OCI-LY3 (cell line): ENCODE measurements at regions not wholly inside any gene's neighbourhood (a gene's known extent, or its start where the extent isn't known, plus 50 kb on each side); places are given as distances from the start of the nearest gene placed in this dataset.

ENCODE experiments used
- H2AFZ ChIP-seq: fragments of 200-600, 300-600 bp; shearing (Covaris generic); 2 replicates; pipeline ENCODE4 v1.6.0; 2014; ENCODE audit warnings: antibody characterized with exemption, low read depth, low read length
- H3K27ac ChIP-seq: fragments of 200-600, 300-600 bp; sonication (generic); 2 replicates; pipeline ENCODE4 v1.5.1; 2014; ENCODE audit warnings: mild to moderate bottlenecking, low read length, moderate library complexity, mixed read lengths
- H3K27me3 ChIP-seq: fragments of 200-600, 300-600 bp; sonication (generic); 2 replicates; pipeline ENCODE4 v1.6.1; 2014; ENCODE audit warnings: low read depth, low read length, mixed read lengths
- H3K36me3 ChIP-seq: fragments of 200-600, 300-600 bp; sonication (generic); replicated peaks from 2 replicates; pipeline ENCODE3; 2014; ENCODE audit warnings: low read depth, low read length, mixed read lengths
- H3K4me1 ChIP-seq: fragments of 300-600, 200-600 bp; sonication (generic); 2 replicates; pipeline ENCODE4 v1.6.1; 2014; ENCODE audit warnings: low read length, mixed read lengths
- H3K4me2 ChIP-seq: fragments of 200-600, 300-600 bp; sonication (generic); 2 replicates; pipeline ENCODE4 v1.6.1; 2014; ENCODE audit warnings: low read length, mixed read lengths
- H3K4me3 ChIP-seq: fragments of 300-600, 200-600 bp; sonication (generic); 2 replicates; pipeline ENCODE4 v1.5.1; 2014; ENCODE audit warnings: antibody characterized with exemption, mild to moderate bottlenecking, low read length, moderate library complexity
- H3K79me2 ChIP-seq: fragments of 300-600, 200-600 bp; shearing (Covaris generic); 2 replicates; pipeline ENCODE4 v1.6.1; 2014; ENCODE audit warnings: mild to moderate bottlenecking, low read length, mixed read lengths
- H3K9ac ChIP-seq: fragments of 300-600, 200-600 bp; shearing (Covaris generic); 2 replicates; pipeline ENCODE4 v1.6.0; 2014; ENCODE audit warnings: mild to moderate bottlenecking, low read length, moderate library complexity
- H3K9me3 ChIP-seq: fragments of 200-600, 300-600 bp; shearing (Covaris generic); 2 replicates; pipeline ENCODE4 v1.6.1; 2014; ENCODE audit warnings: low read length, mixed read lengths; ENCODE audit not compliant: insufficient read depth
- H4K20me1 ChIP-seq: fragments of 200-600, 300-600 bp; sonication (generic); 2 replicates; pipeline ENCODE4 v1.6.1; 2016; ENCODE audit warnings: low read length, mixed read lengths; ENCODE audit not compliant: insufficient read depth
- EZH2phosphoT487 ChIP-seq: fragments of 200-600 bp; shearing (Covaris generic); IDR thresholded peaks from 2 replicates; pipeline ENCODE4 v1.6.1; 2018; ENCODE audit warnings: antibody characterized with exemption, mixed run types, low read depth
- TF ChIP-seq, protein P1 (sequence below): fragments of 200-600, 300-600 bp; sonication (generic); IDR thresholded peaks from 2 replicates; pipeline ENCODE4 v1.5.1; 2014; ENCODE audit warnings: antibody characterized with exemption, low read length, low read depth

DNA sequence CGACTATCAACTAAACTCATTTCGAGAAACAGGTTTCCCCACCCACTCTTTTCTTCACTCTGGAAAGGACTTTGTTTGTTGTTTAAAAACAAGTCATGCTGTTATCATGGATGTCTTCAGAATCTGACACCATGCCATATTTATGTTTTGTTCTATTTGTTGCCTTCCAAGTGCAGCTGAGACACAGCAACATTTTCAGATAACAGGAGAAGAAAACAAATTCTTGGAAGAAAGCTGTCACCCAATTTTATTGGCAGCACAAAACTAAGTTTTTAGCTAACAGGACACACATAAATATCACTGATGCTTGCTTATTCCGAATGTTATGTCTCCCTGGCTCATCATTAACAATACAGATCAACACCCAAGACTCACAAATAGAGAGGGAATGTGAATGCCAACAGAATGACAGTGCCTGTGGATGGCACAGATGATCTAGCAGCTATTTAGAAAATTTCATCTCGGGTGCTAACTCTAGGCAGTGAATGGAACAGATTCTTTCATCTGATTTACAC lies 147.9 kb downstream of the RPS29 start:
- no peaks in the 10 kb centered on the region for H3K79me2 ChIP-seq
- no peak overlapping the region for H3K4me3 ChIP-seq
- H3K27me3 ChIP-seq: no peaks in the 10 kb centered on the region
- H3K9me3 ChIP-seq: 0 out of 2 replicates have a peak, but pooled peaks cover 3% of the 10 kb centered on the region
- H3K4me2 ChIP-seq: no peak overlapping the region
- H3K27ac ChIP-seq: no peak overlapping the region
- no peaks in the 10 kb centered on the region for H4K20me1 ChIP-seq
- TF ChIP-seq, protein P1, sequence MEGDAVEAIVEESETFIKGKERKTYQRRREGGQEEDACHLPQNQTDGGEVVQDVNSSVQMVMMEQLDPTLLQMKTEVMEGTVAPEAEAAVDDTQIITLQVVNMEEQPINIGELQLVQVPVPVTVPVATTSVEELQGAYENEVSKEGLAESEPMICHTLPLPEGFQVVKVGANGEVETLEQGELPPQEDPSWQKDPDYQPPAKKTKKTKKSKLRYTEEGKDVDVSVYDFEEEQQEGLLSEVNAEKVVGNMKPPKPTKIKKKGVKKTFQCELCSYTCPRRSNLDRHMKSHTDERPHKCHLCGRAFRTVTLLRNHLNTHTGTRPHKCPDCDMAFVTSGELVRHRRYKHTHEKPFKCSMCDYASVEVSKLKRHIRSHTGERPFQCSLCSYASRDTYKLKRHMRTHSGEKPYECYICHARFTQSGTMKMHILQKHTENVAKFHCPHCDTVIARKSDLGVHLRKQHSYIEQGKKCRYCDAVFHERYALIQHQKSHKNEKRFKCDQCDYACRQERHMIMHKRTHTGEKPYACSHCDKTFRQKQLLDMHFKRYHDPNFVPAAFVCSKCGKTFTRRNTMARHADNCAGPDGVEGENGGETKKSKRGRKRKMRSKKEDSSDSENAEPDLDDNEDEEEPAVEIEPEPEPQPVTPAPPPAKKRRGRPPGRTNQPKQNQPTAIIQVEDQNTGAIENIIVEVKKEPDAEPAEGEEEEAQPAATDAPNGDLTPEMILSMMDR: no peak
- TF ChIP-seq EZH2phosphoT487: no peak
- H2AFZ ChIP-seq: no peak overlapping the region
- no peaks in the 10 kb centered on the region for H3K4me1 ChIP-seq
- H3K9ac ChIP-seq: no peak overlapping the region
- no peaks in the 10 kb centered on the region for H3K36me3 ChIP-seq

DNA sequence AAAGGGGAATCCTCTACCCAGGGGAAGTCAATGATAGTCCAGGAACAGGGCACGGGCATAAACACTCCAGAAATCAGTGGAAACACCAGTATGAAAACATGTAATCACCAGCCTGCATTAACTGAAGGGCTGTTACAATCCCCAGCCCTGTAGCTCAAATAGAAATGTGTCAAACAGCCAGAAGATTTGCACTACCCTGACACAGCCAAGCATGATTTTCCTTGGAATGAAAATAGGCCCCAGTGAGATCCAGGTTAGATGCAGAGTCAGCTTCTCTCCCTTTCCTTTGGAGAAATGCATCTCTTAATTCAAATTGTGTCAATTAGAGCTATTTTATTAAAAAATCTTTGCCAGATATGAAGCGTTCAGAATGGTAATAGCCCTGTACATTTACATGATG lies 158.1 kb downstream of the RPS29 start:
- H3K27me3 ChIP-seq: no peaks in the 10 kb centered on the region
- H3K4me2 ChIP-seq: no peak overlapping the region
- no peaks in the 10 kb centered on the region for H3K36me3 ChIP-seq
- no peaks in the 10 kb centered on the region for H3K79me2 ChIP-seq
- H3K9me3 ChIP-seq: no peaks in the 10 kb centered on the region
- no peak overlapping the region for H2AFZ ChIP-seq
- no peak overlapping the region for H3K4me3 ChIP-seq
- no peak for TF ChIP-seq EZH2phosphoT487
- TF ChIP-seq, protein P1: no peak
- H3K27ac ChIP-seq: no peak overlapping the region
- H3K4me1 ChIP-seq: no peaks in the 10 kb centered on the region
- no peaks in the 10 kb centered on the region for H4K20me1 ChIP-seq
- no peak overlapping the region for H3K9ac ChIP-seq

DNA sequence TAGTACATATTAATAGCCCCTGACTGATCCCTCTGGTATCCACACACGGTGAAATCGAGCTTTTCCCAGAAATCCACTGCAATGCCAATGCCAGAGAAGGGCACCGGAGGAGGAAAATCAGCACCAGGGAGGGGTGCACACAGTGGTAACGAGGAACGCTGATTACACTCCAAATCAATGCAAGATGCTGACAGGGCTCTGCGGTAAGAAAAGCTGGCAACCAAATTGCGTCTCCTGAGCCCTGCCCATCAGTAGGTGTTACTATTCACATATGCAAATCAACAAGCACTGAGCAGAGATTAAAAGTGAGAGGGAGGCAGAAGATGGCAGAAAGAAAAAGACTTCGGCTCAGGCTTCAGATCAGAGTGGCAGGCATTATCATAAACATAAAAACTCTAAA lies 159.1 kb downstream of the RPS29 start:
- Histone ChIP-seq H3K4me3 (no peak overlapping the region), H3K9me3 (no peaks in the 10 kb centered on the region), H3K4me2 (no peak overlapping the region), H3K36me3 (no peaks in the 10 kb centered on the region), H3K4me1 (no peaks in the 10 kb centered on the region), H2AFZ (no peak overlapping the region), H3K9ac (no peak overlapping the region), H3K27ac (no peak overlapping the region), H4K20me1 (no peaks in the 10 kb centered on the region), H3K27me3 (no peaks in the 10 kb centered on the region), H3K79me2 (no peaks in the 10 kb centered on the region)
- TF ChIP-seq EZH2phosphoT487: no peak
- TF ChIP-seq, protein P1: no peak

- Histone ChIP-seq H3K4me1 (no peaks in the 10 kb centered on the region), H4K20me1 (no peaks in the 10 kb centered on the region), H3K27me3 (no peaks in the 10 kb centered on the region), H3K27ac (no peak overlapping the region), H3K4me3 (no peak overlapping the region), H2AFZ (no peak overlapping the region), H3K36me3 (no peaks in the 10 kb centered on the region), H3K79me2 (no peaks in the 10 kb centered on the region), H3K9ac (no peak overlapping the region), H3K4me2 (no peak overlapping the region), H3K9me3 (no peaks in the 10 kb centered on the region)
- TF ChIP-seq EZH2phosphoT487: no peak
- TF ChIP-seq, protein P1: no peak
Observed at GRCh38 chr14:49425921-49426320, 160.3 kb downstream of the RPS29 start.
